GM21723 (cell line): ENCODE measurements at regions not wholly inside any gene's neighbourhood (a gene's known extent, or its start where the extent isn't known, plus 50 kb on each side); places are given as distances from the start of the nearest gene placed in this dataset.

ENCODE experiments used
- ATAC-seq: cut with Tn5 transposase; IDR thresholded peaks from one replicate; pipeline ENCODE4 v1.9.1; 2021; ENCODE audit warnings: mild to moderate bottlenecking, moderate library complexity; ENCODE audit not compliant: unreplicated experiment

DNA sequence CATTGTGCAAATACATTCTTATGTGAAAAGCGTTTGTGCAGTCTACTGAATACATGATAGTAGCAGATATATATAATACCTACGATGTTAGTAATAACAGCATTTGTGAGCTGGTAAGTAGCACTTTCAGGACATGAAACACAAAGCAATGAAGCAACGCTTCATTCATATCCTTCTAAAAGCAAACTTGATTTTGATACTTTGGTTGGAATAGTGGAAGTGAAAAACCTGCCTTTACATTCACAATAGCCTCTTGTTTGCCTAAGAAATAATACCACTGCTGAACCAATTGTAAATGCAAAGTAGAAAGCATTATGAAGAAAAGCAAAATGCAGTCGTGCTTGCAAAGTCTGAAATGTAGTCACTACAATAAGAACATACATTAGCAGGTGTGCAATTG, 926.3 kb downstream of the FSTL5 start:
- ATAC-seq, result no peak

DNA sequence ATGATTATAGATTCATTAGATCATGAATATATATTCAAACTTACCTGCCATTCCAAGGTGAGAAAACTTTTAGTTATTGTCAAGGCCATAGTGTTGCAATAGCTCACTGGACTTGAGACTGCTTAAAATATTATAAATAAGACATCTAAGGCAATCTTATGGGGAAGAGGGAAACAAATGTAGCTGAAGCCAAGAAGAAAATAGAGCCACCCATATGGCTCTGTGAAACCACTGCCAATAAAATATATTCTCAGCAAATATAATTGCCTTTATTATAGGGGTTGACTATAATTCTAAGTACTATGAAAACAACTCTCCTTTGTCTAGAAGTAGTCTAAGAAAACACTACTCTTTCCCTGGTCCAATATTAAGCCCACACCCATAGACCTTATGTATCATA, 938.5 kb downstream of the FSTL5 start:
- no peak for ATAC-seq

DNA sequence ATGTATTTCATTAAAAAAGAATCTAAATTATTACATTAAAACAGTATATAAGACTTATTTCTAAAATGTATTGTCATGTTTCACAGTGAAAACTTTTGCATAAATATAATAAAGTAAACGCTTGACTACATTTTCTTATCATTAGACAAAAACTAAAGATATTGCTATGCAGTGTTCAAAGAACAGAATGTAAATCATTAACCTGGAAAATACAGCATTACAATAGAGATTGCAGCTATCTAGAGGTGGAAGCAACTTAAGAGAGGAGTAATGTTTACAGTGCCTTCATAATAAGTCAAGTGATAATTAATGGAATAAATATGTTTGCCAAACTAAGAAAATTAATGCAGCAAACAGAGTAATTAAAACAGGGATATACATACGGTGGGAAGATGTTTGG, 940.9 kb downstream of the FSTL5 start:
- no peak for ATAC-seq

- ATAC-seq, result no peak
Observed at GRCh38 chr4:161208564-161208963, 955.2 kb downstream of the FSTL5 start.

GRCh38 chr4:161206528-161207080, 957.2 kb downstream of the FSTL5 start:
- no peak for ATAC-seq

DNA sequence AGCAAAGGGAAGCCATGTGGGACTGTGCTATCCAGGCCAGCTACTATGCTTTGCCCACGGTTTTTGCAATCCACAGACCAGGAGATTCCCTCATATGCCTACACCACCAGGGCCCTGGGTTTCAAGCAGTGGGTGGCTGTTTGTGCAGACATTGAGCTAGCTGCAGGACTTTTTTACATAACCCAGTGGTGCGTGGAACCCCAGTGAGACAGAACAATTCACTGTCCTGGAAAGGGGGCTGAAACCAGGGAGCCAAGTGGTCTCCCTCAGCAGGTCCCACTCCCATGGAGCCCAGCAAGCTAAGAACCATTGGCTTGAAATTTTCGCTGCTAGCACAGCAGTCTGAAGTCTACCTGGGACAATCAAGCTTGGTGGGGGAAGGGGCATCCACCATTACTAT, 959.9 kb downstream of the FSTL5 start:
- no peak for ATAC-seq

DNA sequence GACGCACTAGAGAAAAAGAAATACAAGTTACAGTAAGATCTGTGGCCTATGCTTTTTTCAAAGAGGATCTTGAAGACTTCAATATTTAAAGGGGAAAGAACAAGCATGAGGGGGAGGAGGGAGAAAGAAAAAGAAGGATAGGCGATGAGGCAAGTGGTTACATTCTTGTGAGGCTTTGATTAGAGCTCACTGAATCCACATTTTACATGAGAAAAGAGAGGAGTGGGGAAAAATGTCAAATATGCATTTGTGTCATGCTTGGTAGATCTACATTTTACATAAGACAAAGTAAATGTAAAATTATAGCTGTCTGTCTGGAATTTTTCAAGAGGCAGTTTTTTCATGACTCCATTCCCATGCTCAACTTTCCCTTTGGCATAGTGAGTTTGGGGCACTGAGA, 965.9 kb downstream of the FSTL5 start:
- no peak for ATAC-seq

DNA sequence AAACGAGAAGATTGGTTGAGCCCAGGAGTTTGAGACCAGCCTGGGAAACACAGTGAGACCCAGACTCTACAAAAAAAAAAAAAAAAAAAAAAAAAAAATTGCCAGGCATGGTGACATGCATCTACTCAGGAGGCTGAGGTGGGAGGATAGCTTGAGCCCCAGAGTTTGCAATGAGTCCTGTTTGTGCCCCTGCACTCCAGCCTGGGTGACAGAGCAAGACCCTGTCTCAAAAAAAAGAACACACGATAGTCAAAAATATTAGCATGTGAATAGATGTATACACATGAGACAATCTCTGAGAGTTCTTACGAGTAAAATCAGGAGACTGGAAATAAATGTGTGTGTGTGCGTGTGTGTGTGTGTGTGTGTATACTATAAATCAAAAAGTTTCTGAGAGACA, 966.3 kb downstream of the FSTL5 start:
- no peak for ATAC-seq

GRCh38 chr4:161189286-161190134, 974.3 kb downstream of the FSTL5 start:
- no peak for ATAC-seq

GRCh38 chr4:161188578-161188977, 975.2 kb downstream of the FSTL5 start:
- ATAC-seq, result no peak

- no peak for ATAC-seq
Observed at GRCh38 chr4:161187569-161187968, 976.2 kb downstream of the FSTL5 start.

GRCh38 chr4:161186750-161187149, 977.0 kb downstream of the FSTL5 start:
- no peak for ATAC-seq

GRCh38 chr4:161186012-161186411, 977.8 kb downstream of the FSTL5 start:
- no peak for ATAC-seq

DNA sequence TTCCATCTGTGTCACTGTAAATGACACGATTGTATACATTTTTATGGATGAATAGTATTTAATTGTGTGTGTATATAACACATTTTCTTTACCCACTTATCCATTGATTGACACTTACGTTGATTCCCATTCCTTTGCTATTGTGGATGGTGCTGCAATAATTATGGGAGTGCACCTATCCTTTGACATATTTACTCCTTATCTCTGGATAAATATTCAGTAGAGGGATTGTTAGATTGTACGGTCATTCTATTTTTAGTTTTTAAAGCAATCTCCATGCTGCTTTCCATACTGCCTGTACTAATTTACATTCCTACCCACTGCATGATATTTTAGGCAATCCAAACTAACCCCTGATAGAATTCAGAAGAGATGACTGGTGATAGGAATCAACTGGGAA, 980.1 kb downstream of the FSTL5 start:
- no peak for ATAC-seq

GRCh38 chr4:161182913-161183312, 980.9 kb downstream of the FSTL5 start:
- ATAC-seq, result no peak

- ATAC-seq, result no peak
Observed at GRCh38 chr4:161178310-161178709, 985.5 kb downstream of the FSTL5 start.

GRCh38 chr4:161172396-161173026, 991.3 kb downstream of the FSTL5 start:
- ATAC-seq, result no peak

GRCh38 chr4:161167539-161167938, 996.3 kb downstream of the FSTL5 start:
- ATAC-seq, result no peak

DNA sequence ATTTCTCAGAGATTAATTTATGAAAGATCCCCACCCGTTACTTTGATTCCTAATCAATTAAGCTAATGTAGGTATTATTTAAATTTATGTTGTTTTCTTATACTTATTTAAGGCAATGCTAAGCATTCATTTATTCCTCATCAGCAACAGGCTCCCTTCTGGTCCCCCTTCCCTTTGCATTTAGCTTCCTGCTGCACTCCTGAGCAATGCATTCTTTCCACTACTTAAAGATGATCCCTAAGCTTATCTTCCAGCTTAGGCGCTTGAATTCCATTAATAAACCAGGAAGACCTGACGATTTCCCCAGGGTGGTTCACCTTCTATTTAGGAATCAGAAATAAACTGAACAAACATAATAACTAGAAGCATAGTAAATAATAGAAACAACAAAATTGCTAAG, 1003.1 kb downstream of the FSTL5 start:
- ATAC-seq, result no peak

DNA sequence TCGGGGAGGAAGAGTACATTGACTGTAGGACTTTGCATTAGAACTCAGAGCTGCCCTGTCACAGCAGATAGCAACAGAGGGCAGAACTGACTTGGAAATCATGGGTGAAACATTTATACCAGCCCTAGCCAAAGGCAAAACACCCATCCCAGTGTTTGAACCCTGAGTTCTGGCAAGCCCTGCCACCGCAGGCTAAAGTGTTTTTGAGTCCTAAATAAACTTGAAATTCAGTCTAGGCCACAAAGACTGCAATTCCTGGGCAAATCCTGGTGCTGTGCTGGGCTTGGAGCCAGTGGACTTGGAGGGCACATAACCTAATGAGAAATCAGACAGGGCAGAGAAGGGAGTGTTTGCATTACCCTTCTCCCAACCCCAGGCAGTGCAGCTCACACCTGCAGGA, 1015.7 kb downstream of the FSTL5 start:
- no peak for ATAC-seq

- ATAC-seq, result no peak
Observed at GRCh38 chr4:161143375-161143774, 1020.4 kb downstream of the FSTL5 start.

- no peak for ATAC-seq
Observed at GRCh38 chr4:161134795-161135194, 1029.0 kb downstream of the FSTL5 start.
